ENCODE measurements at regions not wholly inside any gene's neighbourhood (a gene's known extent, or its start where the extent isn't known, plus 50 kb on each side); places are given as distances from the start of the nearest gene placed in this dataset.
"Not testable (repeated sequence)": the region's sequence is repeated elsewhere in the genome, so short reads cannot be mapped to it uniquely, and the experiment has no call there.

- not testable (repeated sequence) for H3K27me3 Mint-ChIP-seq (ENCODE audit: insufficient read depth, unreplicated experiment); H3K9me3 Mint-ChIP-seq (ENCODE audit: unreplicated experiment); H3K36me3 Mint-ChIP-seq (ENCODE audit: insufficient read depth, unreplicated experiment)
Observed at GRCh38 chr17:16856846-16857245, 115.1 kb downstream of the TNFRSF13B start.

DNA sequence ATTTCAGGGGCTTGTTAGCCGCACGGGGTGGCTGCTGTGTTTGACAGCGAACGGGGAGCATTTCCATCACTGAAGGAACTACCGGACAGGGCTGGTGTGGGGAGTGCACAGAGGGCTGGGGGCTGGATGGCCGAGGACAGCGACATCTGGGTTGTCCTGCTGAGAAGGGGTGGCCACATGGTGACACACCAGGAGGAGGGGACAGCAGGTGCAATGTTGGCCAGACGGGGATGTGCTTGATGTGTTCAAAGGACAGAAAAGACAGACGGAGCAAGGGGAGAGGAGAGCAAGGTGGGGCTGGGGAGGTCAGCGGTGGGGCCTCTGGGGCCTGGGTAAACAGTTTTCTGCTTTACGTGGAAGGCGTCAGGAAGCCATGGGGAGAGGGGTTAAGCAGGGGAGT, 115.7 kb downstream of the TNFRSF13B start:
- H3K27me3 Mint-ChIP-seq (ENCODE audit: insufficient read depth, unreplicated experiment); POLR2A ChIA-PET; DNase-seq (ENCODE audit: unreplicated experiment); intact Hi-C loops (cut with micrococcal nuclease); H3K36me3 Mint-ChIP-seq (ENCODE audit: insufficient read depth, unreplicated experiment); BruUV-seq (replicated peaks); H3K4me1 Mint-ChIP-seq (ENCODE audit: insufficient read depth, unreplicated experiment); H3K27ac Mint-ChIP-seq (ENCODE audit: low read depth, unreplicated experiment); H3K9me3 Mint-ChIP-seq (ENCODE audit: unreplicated experiment); CTCF ChIA-PET; H3K4me3 Mint-ChIP-seq (ENCODE audit: unreplicated experiment): not testable (repeated sequence)

More at GRCh38 chr17:16856846-16857245, 115.1 kb downstream of the TNFRSF13B start:
- BruUV-seq (replicated peaks); H3K4me1 Mint-ChIP-seq (ENCODE audit: insufficient read depth, unreplicated experiment); H3K27ac Mint-ChIP-seq (ENCODE audit: low read depth, unreplicated experiment); intact Hi-C loops (cut with micrococcal nuclease); POLR2A ChIA-PET; H3K4me3 Mint-ChIP-seq (ENCODE audit: unreplicated experiment); DNase-seq (ENCODE audit: unreplicated experiment); CTCF ChIA-PET: not testable (repeated sequence)

- ChIA-PET CTCF (interaction anchor here (1.1 kb wide), 1 partner anchor 204 kb away, joined by 5 read pairs; no protein-coding TSS in a partner anchor), POLR2A (interaction anchor here (0.8 kb wide), 1 partner anchor 708 kb away, joined by 3 read pairs; no protein-coding TSS in a partner anchor)
- DNase-seq (ENCODE audit: unreplicated experiment); H3K27ac Mint-ChIP-seq (ENCODE audit: low read depth, unreplicated experiment); H3K4me3 Mint-ChIP-seq (ENCODE audit: unreplicated experiment); BruUV-seq (replicated peaks); intact Hi-C loops (cut with micrococcal nuclease); H3K27me3 Mint-ChIP-seq (ENCODE audit: insufficient read depth, unreplicated experiment); H3K36me3 Mint-ChIP-seq (ENCODE audit: insufficient read depth, unreplicated experiment); H3K4me1 Mint-ChIP-seq (ENCODE audit: insufficient read depth, unreplicated experiment); H3K9me3 Mint-ChIP-seq (ENCODE audit: unreplicated experiment): not testable (repeated sequence)
Observed at GRCh38 chr17:16854636-16855035, 117.3 kb downstream of the TNFRSF13B start.

GRCh38 chr17:16853661-16854320, 118.1 kb downstream of the TNFRSF13B start:
- H3K9me3 Mint-ChIP-seq (ENCODE audit: unreplicated experiment): no peaks in the 10 kb centered on the region
- ChIA-PET CTCF (interaction anchor here (0.6 kb wide), 1 partner anchor 775 kb away, joined by 3 read pairs; no protein-coding TSS in a partner anchor), POLR2A (interaction anchor here (0.8 kb wide), 1 partner anchor 709 kb away, joined by 3 read pairs; no protein-coding TSS in a partner anchor)
- TF ChIP-seq, protein P1, sequence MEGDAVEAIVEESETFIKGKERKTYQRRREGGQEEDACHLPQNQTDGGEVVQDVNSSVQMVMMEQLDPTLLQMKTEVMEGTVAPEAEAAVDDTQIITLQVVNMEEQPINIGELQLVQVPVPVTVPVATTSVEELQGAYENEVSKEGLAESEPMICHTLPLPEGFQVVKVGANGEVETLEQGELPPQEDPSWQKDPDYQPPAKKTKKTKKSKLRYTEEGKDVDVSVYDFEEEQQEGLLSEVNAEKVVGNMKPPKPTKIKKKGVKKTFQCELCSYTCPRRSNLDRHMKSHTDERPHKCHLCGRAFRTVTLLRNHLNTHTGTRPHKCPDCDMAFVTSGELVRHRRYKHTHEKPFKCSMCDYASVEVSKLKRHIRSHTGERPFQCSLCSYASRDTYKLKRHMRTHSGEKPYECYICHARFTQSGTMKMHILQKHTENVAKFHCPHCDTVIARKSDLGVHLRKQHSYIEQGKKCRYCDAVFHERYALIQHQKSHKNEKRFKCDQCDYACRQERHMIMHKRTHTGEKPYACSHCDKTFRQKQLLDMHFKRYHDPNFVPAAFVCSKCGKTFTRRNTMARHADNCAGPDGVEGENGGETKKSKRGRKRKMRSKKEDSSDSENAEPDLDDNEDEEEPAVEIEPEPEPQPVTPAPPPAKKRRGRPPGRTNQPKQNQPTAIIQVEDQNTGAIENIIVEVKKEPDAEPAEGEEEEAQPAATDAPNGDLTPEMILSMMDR (IDR thresholded peaks at IDR 0.05; ENCODE audit: unreplicated experiment): no peak
- intact Hi-C loops (cut with micrococcal nuclease): no loop called here
- BruUV-seq (replicated peaks): no TSS peak
- no peaks in the 10 kb centered on the region for H3K36me3 Mint-ChIP-seq (ENCODE audit: insufficient read depth, unreplicated experiment)
- H3K4me1 Mint-ChIP-seq (ENCODE audit: insufficient read depth, unreplicated experiment): no peaks in the 10 kb centered on the region
- no peak for DNase-seq (ENCODE audit: unreplicated experiment)
- no peaks in the 10 kb centered on the region for H3K27me3 Mint-ChIP-seq (ENCODE audit: insufficient read depth, unreplicated experiment)
- H3K27ac Mint-ChIP-seq (ENCODE audit: low read depth, unreplicated experiment): no peak overlapping the region
- H3K4me3 Mint-ChIP-seq (ENCODE audit: unreplicated experiment): no peak overlapping the region

DNA sequence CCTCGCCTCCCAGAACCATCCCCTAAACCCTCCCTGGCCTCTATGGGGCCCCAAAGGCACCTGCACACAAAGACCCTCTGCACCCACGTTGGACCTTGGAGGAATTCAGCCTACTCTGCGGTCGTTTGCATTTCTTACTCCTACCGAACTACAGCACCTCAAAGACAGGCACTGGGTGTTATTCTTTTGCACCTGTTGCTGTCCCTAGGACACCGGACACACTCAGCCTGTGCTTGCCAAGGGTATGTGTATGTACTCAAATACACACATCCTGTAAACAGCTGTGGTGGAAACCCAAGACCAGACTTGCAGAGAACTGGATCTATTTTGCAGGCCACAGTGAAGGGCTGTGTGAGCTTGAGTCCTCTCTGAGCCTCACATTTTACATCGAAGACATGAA, 122.1 kb downstream of the TNFRSF13B start:
- CTCF ChIA-PET; BruUV-seq (replicated peaks); H3K4me1 Mint-ChIP-seq (ENCODE audit: insufficient read depth, unreplicated experiment); intact Hi-C loops (cut with micrococcal nuclease); H3K27ac Mint-ChIP-seq (ENCODE audit: low read depth, unreplicated experiment); H3K4me3 Mint-ChIP-seq (ENCODE audit: unreplicated experiment); H3K27me3 Mint-ChIP-seq (ENCODE audit: insufficient read depth, unreplicated experiment); POLR2A ChIA-PET; H3K36me3 Mint-ChIP-seq (ENCODE audit: insufficient read depth, unreplicated experiment); DNase-seq (ENCODE audit: unreplicated experiment); H3K9me3 Mint-ChIP-seq (ENCODE audit: unreplicated experiment): not testable (repeated sequence)

DNA sequence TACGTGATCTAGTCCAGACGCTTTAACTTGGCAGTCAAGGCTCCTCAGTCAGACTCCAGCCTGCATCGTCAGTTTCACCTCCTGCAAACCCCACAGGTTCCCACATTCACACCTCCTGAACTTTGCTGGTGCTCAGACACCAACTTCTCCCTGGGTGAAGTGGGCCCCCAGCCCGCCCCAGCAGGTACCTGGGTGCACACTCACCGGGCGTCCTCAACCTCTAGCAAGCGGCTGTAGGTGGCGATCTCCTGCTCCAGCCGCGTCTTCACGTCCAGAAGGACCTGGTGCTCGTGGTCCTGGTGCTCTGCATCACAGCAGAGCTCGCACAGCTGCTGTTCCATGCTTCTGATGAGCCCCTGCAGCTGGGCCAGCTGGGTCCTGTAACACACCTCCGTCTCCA, 122.9 kb downstream of the TNFRSF13B start:
- H3K9me3 Mint-ChIP-seq (ENCODE audit: unreplicated experiment); H3K4me1 Mint-ChIP-seq (ENCODE audit: insufficient read depth, unreplicated experiment); H3K27me3 Mint-ChIP-seq (ENCODE audit: insufficient read depth, unreplicated experiment); POLR2A ChIA-PET; H3K36me3 Mint-ChIP-seq (ENCODE audit: insufficient read depth, unreplicated experiment); BruUV-seq (replicated peaks); H3K4me3 Mint-ChIP-seq (ENCODE audit: unreplicated experiment); CTCF ChIA-PET; DNase-seq (ENCODE audit: unreplicated experiment); H3K27ac Mint-ChIP-seq (ENCODE audit: low read depth, unreplicated experiment); intact Hi-C loops (cut with micrococcal nuclease): not testable (repeated sequence)

GRCh38 chr17:16845098-16845497, 126.8 kb downstream of the TNFRSF13B start:
- H3K36me3 Mint-ChIP-seq (ENCODE audit: insufficient read depth, unreplicated experiment); H3K27ac Mint-ChIP-seq (ENCODE audit: low read depth, unreplicated experiment); DNase-seq (ENCODE audit: unreplicated experiment); H3K9me3 Mint-ChIP-seq (ENCODE audit: unreplicated experiment); H3K4me1 Mint-ChIP-seq (ENCODE audit: insufficient read depth, unreplicated experiment); CTCF ChIA-PET; intact Hi-C loops (cut with micrococcal nuclease); H3K4me3 Mint-ChIP-seq (ENCODE audit: unreplicated experiment); BruUV-seq (replicated peaks); POLR2A ChIA-PET; H3K27me3 Mint-ChIP-seq (ENCODE audit: insufficient read depth, unreplicated experiment): not testable (repeated sequence)

GRCh38 chr17:16844669-16845068, 127.2 kb downstream of the TNFRSF13B start:
- H3K36me3 Mint-ChIP-seq (ENCODE audit: insufficient read depth, unreplicated experiment); intact Hi-C loops (cut with micrococcal nuclease); POLR2A ChIA-PET; BruUV-seq (replicated peaks); CTCF ChIA-PET; H3K4me3 Mint-ChIP-seq (ENCODE audit: unreplicated experiment); H3K27me3 Mint-ChIP-seq (ENCODE audit: insufficient read depth, unreplicated experiment); H3K27ac Mint-ChIP-seq (ENCODE audit: low read depth, unreplicated experiment); H3K9me3 Mint-ChIP-seq (ENCODE audit: unreplicated experiment); H3K4me1 Mint-ChIP-seq (ENCODE audit: insufficient read depth, unreplicated experiment); DNase-seq (ENCODE audit: unreplicated experiment): not testable (repeated sequence)

DNA sequence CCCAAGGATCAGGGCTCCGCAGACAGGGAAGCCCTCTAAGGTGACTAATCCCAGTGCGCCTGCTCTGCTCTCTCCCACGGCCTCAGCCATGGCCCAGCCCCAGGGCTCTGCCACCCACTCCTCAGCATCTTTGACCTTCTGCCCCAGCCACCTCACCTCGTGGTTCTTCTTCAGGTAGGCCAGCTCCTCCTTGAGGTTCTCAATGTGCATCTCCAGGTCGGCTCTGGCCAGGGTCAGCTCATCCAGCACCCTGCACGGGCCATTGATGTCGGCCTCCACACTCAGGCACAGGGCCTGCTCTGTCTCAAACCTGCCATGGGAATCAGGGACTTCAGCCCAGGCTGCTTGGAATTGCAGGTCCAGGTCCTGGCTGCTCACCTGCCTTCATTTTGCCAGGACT, 128.4 kb downstream of the TNFRSF13B start:
- H3K36me3 Mint-ChIP-seq (ENCODE audit: insufficient read depth, unreplicated experiment); CTCF ChIA-PET; DNase-seq (ENCODE audit: unreplicated experiment): not testable (repeated sequence)

More for the DNA sequence above, 128.4 kb downstream of the TNFRSF13B start:
- H3K9me3 Mint-ChIP-seq (ENCODE audit: unreplicated experiment); intact Hi-C loops (cut with micrococcal nuclease); BruUV-seq (replicated peaks); POLR2A ChIA-PET; H3K4me3 Mint-ChIP-seq (ENCODE audit: unreplicated experiment); H3K27ac Mint-ChIP-seq (ENCODE audit: low read depth, unreplicated experiment); H3K4me1 Mint-ChIP-seq (ENCODE audit: insufficient read depth, unreplicated experiment); H3K27me3 Mint-ChIP-seq (ENCODE audit: insufficient read depth, unreplicated experiment): not testable (repeated sequence)
